Vagina (tissue), 2 donors: ENCODE measurements at regions not wholly inside any gene's neighbourhood (a gene's known extent, or its start where the extent isn't known, plus 50 kb on each side); places are given as distances from the start of the nearest gene placed in this dataset.

Experiments
- DNase-seq, 2 donors: peaks; one replicate each; pipeline ENCODE4 v3.0.0-alpha.2; 2017; ENCODE audit errors: extremely low spot score in 2 of 2
- H3K27ac ChIP-seq: fragments of 200-600 bp; sonication (generic); one replicate; pipeline ENCODE4 v1.5.1; 2019
- H3K27me3 ChIP-seq: fragments of 200-600 bp; sonication (generic); one replicate; pipeline ENCODE4 v1.5.1; 2019
- H3K36me3 ChIP-seq, 2 donors: fragments of 200-600 bp; sonication (generic); one replicate each; pipeline ENCODE4 v1.5.1; 2017 to 2019
- H3K4me1 ChIP-seq: fragments of 200-600 bp; sonication (generic); one replicate; pipeline ENCODE4 v1.5.1; 2019
- H3K4me3 ChIP-seq, 2 donors: fragments of 200-600 bp; sonication (generic); 1 replicate in 1 of 2; 2 replicates in 1 of 2; pipeline ENCODE4 v1.5.1; 2016 to 2019
- H3K9me3 ChIP-seq: fragments of 200-600 bp; sonication (generic); one replicate; pipeline ENCODE4 v1.5.1; 2019
- CTCF ChIP-seq, 3 experiments: fragments of 450-650 bp in 2 of 3; fragments of 200-600 bp in 1 of 3; sonication (generic) in 1 of 3; IDR thresholded peaks; one replicate each; pipeline ENCODE4 v1.5.1; 2017 to 2019; ENCODE audit warnings: antibody characterized with exemption in 3 of 3, mild to moderate bottlenecking in 2 of 3, moderate library complexity in 2 of 3
- POLR2A ChIP-seq, 2 donors: fragments of 450-650 bp; IDR thresholded peaks; one replicate each; pipeline ENCODE4 v1.6.1; 2017; ENCODE audit warnings: antibody characterized with exemption in 2 of 2, mild to moderate bottlenecking in 2 of 2, moderate library complexity in 2 of 2
- POLR2AphosphoS5 ChIP-seq, 2 donors: sonication (generic); formaldehyde crosslinking; IDR thresholded peaks; one replicate each; pipeline ENCODE4 v1.9.0; 2017; ENCODE audit warnings: antibody characterized with exemption in 2 of 2, mild to moderate bottlenecking in 2 of 2, low read depth in 1 of 2; ENCODE audit not compliant: insufficient read depth in 1 of 2
- intact Hi-C: fragments of 100-400 bp; cut with DNase I; formaldehyde crosslinking; loops from one replicate; pipeline ENCODE4 v1.15.1; 2023

GRCh38 chr9:78724896-78725295 is 428.0 kb downstream of the PSAT1 start:
- H3K27me3 ChIP-seq: no peaks in the 10 kb centered on the region
- no peak overlapping the region for H3K4me3 ChIP-seq
- intact Hi-C loops: no loop called here
- DNase-seq: no peak
- H3K27ac ChIP-seq: no peak overlapping the region
- TF ChIP-seq CTCF (IDR thresholded peaks at IDR 0.05) (no peak), POLR2A (IDR thresholded peaks at IDR 0.05) (no peak), POLR2AphosphoS5 (IDR thresholded peaks at IDR 0.05; ENCODE audit: insufficient read depth in 1 of 2, low read depth in 1 of 2) (no peak)
- H3K9me3 ChIP-seq: no peaks in the 10 kb centered on the region
- no peaks in the 10 kb centered on the region for H3K36me3 ChIP-seq
- H3K4me1 ChIP-seq: no peaks in the 10 kb centered on the region

GRCh38 chr9:78725503-78725902 is 428.6 kb downstream of the PSAT1 start:
- no peaks in the 10 kb centered on the region for H3K36me3 ChIP-seq
- no peak overlapping the region for H3K27ac ChIP-seq
- intact Hi-C loops: no loop called here
- DNase-seq: no peak
- H3K9me3 ChIP-seq: no peaks in the 10 kb centered on the region
- TF ChIP-seq POLR2AphosphoS5 (IDR thresholded peaks at IDR 0.05; ENCODE audit: insufficient read depth in 1 of 2, low read depth in 1 of 2): no peak
- no peak for TF ChIP-seq CTCF (IDR thresholded peaks at IDR 0.05)
- TF ChIP-seq POLR2A (IDR thresholded peaks at IDR 0.05): no peak
- H3K27me3 ChIP-seq: no peaks in the 10 kb centered on the region
- no peaks in the 10 kb centered on the region for H3K4me1 ChIP-seq
- no peak overlapping the region for H3K4me3 ChIP-seq

DNA sequence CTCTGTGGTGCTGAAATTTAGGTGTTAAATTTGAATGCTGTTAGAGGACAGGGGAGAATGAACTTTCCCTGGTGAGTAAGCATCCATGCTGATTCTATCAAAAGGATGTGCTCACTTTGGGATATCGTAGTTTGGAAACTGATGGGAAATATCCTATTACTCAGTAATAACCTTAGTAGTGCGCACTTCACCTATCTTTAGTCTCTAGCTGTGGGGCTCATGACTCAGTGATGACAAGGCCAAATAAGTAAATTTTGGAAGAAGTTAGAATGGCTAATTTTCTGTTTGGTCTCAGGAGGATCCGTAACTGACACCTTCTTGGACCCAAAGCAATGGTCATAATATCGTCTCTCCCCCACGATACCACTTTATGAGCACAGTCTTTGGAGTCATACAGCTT is 448.4 kb downstream of the PSAT1 start:
- no peak overlapping the region for H3K27ac ChIP-seq
- no peak for DNase-seq
- no peaks in the 10 kb centered on the region for H3K4me1 ChIP-seq
- no peak overlapping the region for H3K4me3 ChIP-seq
- no peaks in the 10 kb centered on the region for H3K9me3 ChIP-seq
- intact Hi-C loops: no loop called here
- H3K36me3 ChIP-seq: no peaks in the 10 kb centered on the region
- no peaks in the 10 kb centered on the region for H3K27me3 ChIP-seq
- TF ChIP-seq CTCF (IDR thresholded peaks at IDR 0.05) (no peak), POLR2AphosphoS5 (IDR thresholded peaks at IDR 0.05; ENCODE audit: insufficient read depth in 1 of 2, low read depth in 1 of 2) (no peak), POLR2A (IDR thresholded peaks at IDR 0.05) (no peak)

DNA sequence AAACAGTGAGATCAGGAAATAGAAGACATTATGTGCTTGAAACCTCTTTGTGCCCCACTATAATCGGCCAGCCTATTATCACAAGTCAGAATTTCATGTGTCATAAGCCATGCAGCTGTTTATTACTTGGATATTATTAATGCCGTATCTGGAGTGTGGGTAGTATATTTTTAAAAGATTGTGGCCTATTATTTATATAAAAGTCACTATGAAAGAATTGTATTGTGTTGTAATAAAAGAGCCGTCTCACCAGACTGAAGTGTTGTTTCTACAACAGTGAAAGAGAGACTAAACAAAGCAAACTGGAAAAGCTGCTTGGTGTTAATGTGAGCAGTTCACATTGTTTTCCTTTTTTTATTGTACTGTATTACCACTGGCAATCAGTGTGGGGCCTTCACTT is 449.1 kb downstream of the PSAT1 start:
- Histone ChIP-seq H3K27me3 (no peaks in the 10 kb centered on the region), H3K4me1 (no peaks in the 10 kb centered on the region), H3K36me3 (no peaks in the 10 kb centered on the region), H3K27ac (no peak overlapping the region), H3K4me3 (no peak overlapping the region), H3K9me3 (no peaks in the 10 kb centered on the region)
- no peak for DNase-seq
- TF ChIP-seq POLR2AphosphoS5 (IDR thresholded peaks at IDR 0.05; ENCODE audit: insufficient read depth in 1 of 2, low read depth in 1 of 2) (no peak), POLR2A (IDR thresholded peaks at IDR 0.05) (no peak), CTCF (IDR thresholded peaks at IDR 0.05) (no peak)
- intact Hi-C loops: no loop called here

DNA sequence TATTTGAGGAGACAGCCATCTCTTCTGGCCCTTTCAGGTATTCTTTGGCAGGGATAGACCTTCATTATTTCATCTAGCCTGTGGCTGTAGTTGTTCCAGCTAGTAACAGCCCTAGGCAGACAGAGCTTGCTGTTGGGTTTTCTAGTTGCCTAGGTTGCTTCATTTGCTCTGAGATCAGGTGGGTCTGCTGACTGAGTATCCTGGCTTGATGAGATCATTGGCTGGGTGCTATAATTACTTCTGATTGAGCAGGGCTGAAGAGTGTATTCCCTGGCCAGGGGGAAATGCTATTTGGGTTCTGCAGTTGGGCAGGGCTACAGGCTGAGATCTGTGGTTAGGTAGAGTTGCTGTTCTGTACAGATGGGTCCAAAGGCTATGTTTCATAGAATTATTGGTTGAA is 456.1 kb downstream of the PSAT1 start:
- intact Hi-C loops: no loop called here
- TF ChIP-seq POLR2AphosphoS5 (IDR thresholded peaks at IDR 0.05; ENCODE audit: insufficient read depth in 1 of 2, low read depth in 1 of 2) (no peak), POLR2A (IDR thresholded peaks at IDR 0.05) (no peak), CTCF (IDR thresholded peaks at IDR 0.05) (no peak)

More for the DNA sequence above, 456.1 kb downstream of the PSAT1 start:
- no peak for DNase-seq
- Histone ChIP-seq H3K36me3 (no peaks in the 10 kb centered on the region), H3K4me3 (no peak overlapping the region), H3K27ac (no peak overlapping the region), H3K4me1 (no peaks in the 10 kb centered on the region), H3K9me3 (no peaks in the 10 kb centered on the region), H3K27me3 (no peaks in the 10 kb centered on the region)
